GM12891 (cell line): ENCODE measurements at regions not wholly inside any gene's neighbourhood (a gene's known extent, or its start where the extent isn't known, plus 50 kb on each side); places are given as distances from the start of the nearest gene placed in this dataset.

Experiments
- POLR2A ChIP-seq: IDR thresholded peaks from 2 replicates; pipeline ENCODE4 v1.6.1; 2011; ENCODE audit warnings: low read depth, low read length, control low read depth
- POLR2AphosphoS5 ChIP-seq: IDR thresholded peaks from 2 replicates; pipeline ENCODE4 v1.6.1; 2011; ENCODE audit warnings: low read depth, low read length, control low read depth

- no peak for TF ChIP-seq POLR2A
- TF ChIP-seq POLR2AphosphoS5, result no peak
These were observed 131.5 kb upstream of the MEIS1 start for GRCh38 chr2:66303471-66303870.
